Heart left ventricle (tissue), 16 donors: ENCODE measurements at regions not wholly inside any gene's neighbourhood (a gene's known extent, or its start where the extent isn't known, plus 50 kb on each side); places are given as distances from the start of the nearest gene placed in this dataset.

Experiments
- ATAC-seq, 4 donors: fragments of 200-7000 bp; cut with Tn5 transposase; one replicate each; pipeline ENCODE4 v1.9.1; 2020 to 2022; ENCODE audit warnings: moderate library complexity in 4 of 4, mild to moderate bottlenecking in 3 of 4, moderate number of reproducible peaks in 1 of 4
- DNase-seq, 5 donors: peaks; one replicate each; pipeline ENCODE4 v3.0.0-alpha.2; 2020
- H3K27ac ChIP-seq, 12 donors: fragments of 200-600 bp; sonication (generic) in 4 of 12; one replicate each; pipeline versions ENCODE4 v1.5.0 to v1.8.0; 2016 to 2022; ENCODE audit warnings: mild to moderate bottlenecking in 2 of 12
- H3K27me3 ChIP-seq, 9 donors: fragments of 200-600 bp; sonication (generic) in 2 of 9; one replicate each; pipeline versions ENCODE4 v1.5.1 to v1.8.0; 2016 to 2022; ENCODE audit warnings: mild to moderate bottlenecking in 3 of 9
- H3K36me3 ChIP-seq, 9 donors: fragments of 200-600 bp; sonication (generic) in 2 of 9; one replicate each; pipeline versions ENCODE4 v1.5.0 to v1.8.0; 2018 to 2022; ENCODE audit warnings: mild to moderate bottlenecking in 2 of 9
- H3K4me1 ChIP-seq, 12 donors: fragments of 200-600 bp; sonication (generic) in 4 of 12; one replicate each; pipeline versions ENCODE4 v1.5.0 to v1.8.0; 2016 to 2022; ENCODE audit warnings: mild to moderate bottlenecking in 3 of 12
- H3K4me3 ChIP-seq, 12 donors: fragments of 200-600 bp; sonication (generic) in 4 of 12; one replicate each; pipeline versions ENCODE4 v1.5.0 to v1.8.0; 2017 to 2022; ENCODE audit warnings: mild to moderate bottlenecking in 9 of 12, moderate library complexity in 4 of 12
- H3K9me3 ChIP-seq, 12 donors: fragments of 200-600 bp; sonication (generic) in 4 of 12; one replicate each; pipeline versions ENCODE4 v1.5.0 to v1.8.0; 2016 to 2022; ENCODE audit warnings: mild to moderate bottlenecking in 1 of 12
- POLR2A ChIP-seq, 2 donors: fragments of 450-650 bp; IDR thresholded peaks; one replicate each; pipeline ENCODE4 v1.6.1; 2017; ENCODE audit warnings: antibody characterized with exemption in 2 of 2, mild to moderate bottlenecking in 2 of 2, moderate library complexity in 2 of 2
- WGBS, 4 donors: extraction: QIAGEN DNeasy Blood & Tissue Kit in 2 of 4; methylation state at CpG; one replicate each; pipeline versions ENCODE4 v1.1.5 to v1.1.7; 2013 to 2018; 5-methylcytosine and 5-hydroxymethylcytosine counted together
- intact Hi-C, 10 donors: fragments of 100-400 bp; cut with DNase I; formaldehyde crosslinking; loops; one replicate each; pipeline versions ENCODE4 v1.11.1 to v1.14.2; 2022
- TF ChIP-seq, protein P1 (sequence below), 12 donors: fragments of 200-600 bp; sonication (generic) in 4 of 12; IDR thresholded peaks; one replicate each; pipeline versions ENCODE4 v1.5.0 to v1.8.0; 2018 to 2022; ENCODE audit warnings: antibody characterized with exemption in 12 of 12, mild to moderate bottlenecking in 5 of 12
- donor health status: ischemic (EF 13 %, LVEDD 7.1; RV severe dilation, severe dysfunction).
- donor health status: healthy with polysubstance abuse.
- donor health status: DM: no; HTN: yes; CAD: no.
- donor health status: DM: no; HTN: no; CAD: no.
- donor health status: ischemic (EF 25% LVEDD 6.9; RV normal size, moderate dysfunction).
- donor health status: ischemic (EF 25% LVEDD 5.7; RV mildly dilated, moderate dysfunction).
- donor health status: healthy.
- donor health status: DM: yes; HTN: yes; CAD: no.
- donor health status: ischemic (EF 35%, LVEDD 5.7; RV mildly dilated, moderate dysfunction).
- donor health status: nonischemic (EF 11% LVEDD 7.7; RV severe dilation, severe dysfunction).
- donor health status: DM: yes; HTN: yes; CAD: no.
- donor health status: PGD.
- donor health status: ischemic (EF 29% LVEDD 5.4; RV normal size, mild dysfunction).
- donor health status: nonischemic (EF 23%, LVEDD 6.1; RV moderate dilation, normal function).

DNA sequence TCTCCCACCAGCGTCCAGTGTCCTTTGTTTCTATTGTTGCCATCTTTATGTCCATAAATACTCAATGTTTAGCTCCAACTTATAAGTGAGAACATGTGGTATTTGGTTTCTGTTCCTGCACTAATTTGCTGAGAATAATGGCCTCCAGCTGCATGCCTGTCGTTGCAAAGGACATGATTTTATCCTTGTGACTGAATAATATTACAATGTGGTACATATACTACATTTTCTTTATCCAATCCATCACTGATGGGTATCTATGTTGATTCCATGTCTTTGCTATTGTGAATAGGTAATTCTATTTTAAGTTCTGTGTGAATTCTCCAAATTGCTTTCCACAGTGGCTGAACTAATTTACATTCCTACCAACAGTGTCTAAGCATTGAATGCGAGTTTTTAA is 578.6 kb upstream of the CA10 start:
- intact Hi-C loops = no loop called here
- Histone ChIP-seq H3K4me3 (no peak overlapping the region), H3K27ac (no peak overlapping the region), H3K36me3 (no peaks in the 10 kb centered on the region), H3K27me3 (no peaks in the 10 kb centered on the region), H3K9me3 (no peaks in the 10 kb centered on the region), H3K4me1 (peaks cover 0 to 6% (median 0%) of the 10 kb centered on the region in 12 donors)
- 77 to 93% (median 86%) methylated on average over 3 of the region's 3 CpGs for WGBS, 4 donors
- DNase-seq = no peak
- no peak for TF ChIP-seq POLR2A (IDR thresholded peaks at IDR 0.05)
- TF ChIP-seq, protein P1, sequence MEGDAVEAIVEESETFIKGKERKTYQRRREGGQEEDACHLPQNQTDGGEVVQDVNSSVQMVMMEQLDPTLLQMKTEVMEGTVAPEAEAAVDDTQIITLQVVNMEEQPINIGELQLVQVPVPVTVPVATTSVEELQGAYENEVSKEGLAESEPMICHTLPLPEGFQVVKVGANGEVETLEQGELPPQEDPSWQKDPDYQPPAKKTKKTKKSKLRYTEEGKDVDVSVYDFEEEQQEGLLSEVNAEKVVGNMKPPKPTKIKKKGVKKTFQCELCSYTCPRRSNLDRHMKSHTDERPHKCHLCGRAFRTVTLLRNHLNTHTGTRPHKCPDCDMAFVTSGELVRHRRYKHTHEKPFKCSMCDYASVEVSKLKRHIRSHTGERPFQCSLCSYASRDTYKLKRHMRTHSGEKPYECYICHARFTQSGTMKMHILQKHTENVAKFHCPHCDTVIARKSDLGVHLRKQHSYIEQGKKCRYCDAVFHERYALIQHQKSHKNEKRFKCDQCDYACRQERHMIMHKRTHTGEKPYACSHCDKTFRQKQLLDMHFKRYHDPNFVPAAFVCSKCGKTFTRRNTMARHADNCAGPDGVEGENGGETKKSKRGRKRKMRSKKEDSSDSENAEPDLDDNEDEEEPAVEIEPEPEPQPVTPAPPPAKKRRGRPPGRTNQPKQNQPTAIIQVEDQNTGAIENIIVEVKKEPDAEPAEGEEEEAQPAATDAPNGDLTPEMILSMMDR (IDR thresholded peaks at IDR 0.05) = no peak
- no peak for ATAC-seq

DNA sequence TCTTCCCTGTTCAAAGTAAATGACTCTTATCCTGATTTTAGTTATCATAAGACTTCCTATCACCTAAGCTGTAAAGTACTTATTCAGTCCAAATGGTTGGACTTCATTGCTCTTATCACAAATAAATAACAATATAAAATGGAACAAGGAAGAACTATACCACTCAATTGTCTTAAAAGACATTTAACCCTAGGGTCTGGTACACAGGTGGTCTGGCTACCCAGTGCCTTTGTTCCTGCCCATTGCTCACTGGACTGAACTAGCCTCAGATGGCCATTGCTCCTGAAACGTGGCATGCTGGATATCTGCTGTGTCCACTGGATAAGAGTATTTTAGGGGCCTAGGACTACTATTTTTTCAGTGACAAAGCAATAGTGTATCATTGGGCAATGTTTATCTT is 574.3 kb upstream of the CA10 start:
- TF ChIP-seq, protein P1 (IDR thresholded peaks at IDR 0.05) = no peak
- TF ChIP-seq POLR2A (IDR thresholded peaks at IDR 0.05) = no peak
- 67 to 74% (median 71%) methylated on average over 1 of the region's 1 CpG for WGBS, 4 donors
- no peaks in the 10 kb centered on the region for H3K9me3 ChIP-seq
- no peak overlapping the region for H3K27ac ChIP-seq
- DNase-seq (no peak), ATAC-seq (no peak)
- H3K27me3 ChIP-seq = no peaks in the 10 kb centered on the region
- H3K4me1 ChIP-seq = no peaks in the 10 kb centered on the region
- no peak overlapping the region for H3K4me3 ChIP-seq
- H3K36me3 ChIP-seq = no peaks in the 10 kb centered on the region
- intact Hi-C loops = no loop called here

DNA sequence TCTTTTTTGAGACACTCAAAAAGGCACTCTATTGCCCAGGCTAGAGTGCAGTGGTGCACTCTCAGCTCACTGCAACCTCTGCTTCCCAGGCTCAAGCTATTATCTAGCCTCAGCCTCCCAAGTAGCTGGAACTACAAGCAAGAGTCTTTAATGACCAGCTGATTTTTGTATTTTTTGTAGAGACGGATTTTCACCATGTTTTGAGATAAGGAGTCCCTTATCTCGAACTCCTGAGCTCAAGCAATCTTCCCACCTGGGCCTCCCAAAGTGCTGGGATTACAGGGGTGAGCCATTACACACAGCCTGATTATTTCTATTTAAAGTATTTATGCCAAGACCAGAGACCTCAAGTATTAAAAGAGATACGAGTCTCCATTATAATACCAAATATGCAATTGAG is 566.1 kb upstream of the CA10 start:
- no peaks in the 10 kb centered on the region for H3K9me3 ChIP-seq
- H3K36me3 ChIP-seq = no peaks in the 10 kb centered on the region
- H3K27ac ChIP-seq = no peak overlapping the region
- no peak overlapping the region for H3K4me3 ChIP-seq
- ATAC-seq = no peak
- no peak for TF ChIP-seq POLR2A (IDR thresholded peaks at IDR 0.05)
- TF ChIP-seq, protein P1 (IDR thresholded peaks at IDR 0.05) = no peak
- DNase-seq = no peak
- H3K4me1 ChIP-seq = no peaks in the 10 kb centered on the region
- H3K27me3 ChIP-seq = no peaks in the 10 kb centered on the region
- intact Hi-C loops = no loop called here
- WGBS, 4 donors = 41 to 47% (median 44%) methylated on average over 3 of the region's 3 CpGs

DNA sequence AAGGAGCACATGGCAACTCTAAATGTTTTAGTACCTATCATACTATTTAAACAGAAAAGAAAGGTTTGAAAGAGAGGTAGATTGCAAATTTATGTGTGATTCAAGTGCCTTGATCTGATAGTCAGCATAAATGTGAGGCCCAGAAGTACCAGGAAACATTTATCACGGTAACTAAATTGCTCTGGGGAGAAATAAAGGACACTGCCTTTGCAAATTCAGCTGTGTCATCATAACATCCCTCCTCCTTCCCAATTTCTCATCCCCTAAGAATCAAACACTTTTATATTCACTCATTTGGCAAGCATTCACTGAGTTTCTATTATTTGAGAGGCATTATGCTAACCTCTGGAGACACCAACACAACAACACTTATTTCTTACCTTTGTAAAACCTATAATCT is 563.4 kb upstream of the CA10 start:
- Histone ChIP-seq H3K27me3 (no peaks in the 10 kb centered on the region), H3K27ac (no peak overlapping the region), H3K4me3 (no peak overlapping the region), H3K36me3 (no peaks in the 10 kb centered on the region), H3K9me3 (no peaks in the 10 kb centered on the region), H3K4me1 (no peaks in the 10 kb centered on the region)
- TF ChIP-seq POLR2A (IDR thresholded peaks at IDR 0.05) = no peak
- TF ChIP-seq, protein P1 (IDR thresholded peaks at IDR 0.05) = no peak
- intact Hi-C loops = no loop called here
- ATAC-seq = no peak
- WGBS, 4 donors = 68 to 87% (median 80%) methylated on average over 1 of the region's 1 CpG
- no peak for DNase-seq
